ENCODE measurements at regions not wholly inside any gene's neighbourhood (a gene's known extent, or its start where the extent isn't known, plus 50 kb on each side); places are given as distances from the start of the nearest gene placed in this dataset.

GRCh38 chr16:51509336-51509735 lies 358.3 kb upstream of the SALL1 start:
- TF ChIP-seq CTCF (conservative IDR thresholded peaks at IDR 0.05; ENCODE audit: low read depth in 2 of 2) (peak in 1 of 2 experiments; percentile 34; a peak in 3 of 4 replicates), REST (IDR thresholded peaks at IDR 0.05; ENCODE audit: unreplicated experiment) (no peak), EZH2phosphoT487 (IDR thresholded peaks at IDR 0.05; ENCODE audit: unreplicated experiment) (no peak), JUNB (IDR thresholded peaks at IDR 0.05; ENCODE audit: unreplicated experiment) (no peak)
